GM12878 (cell line): ENCODE measurements at regions not wholly inside any gene's neighbourhood (a gene's known extent, or its start where the extent isn't known, plus 50 kb on each side); places are given as distances from the start of the nearest gene placed in this dataset.

Experiments used
- CREB1 ChIP-seq: IDR thresholded peaks from 2 replicates; pipeline ENCODE4 v1.6.1; 2012; ENCODE audit warnings: low read depth, mild to moderate bottlenecking, inconsistent platforms
- CTCF ChIP-seq, 3 experiments: IDR thresholded peaks in 2 of 3; conservative IDR thresholded peaks in 1 of 3; 2 replicates each; pipeline ENCODE4 v1.5.1; 2011; ENCODE audit warnings: low read depth in 3 of 3, low read length in 3 of 3, mild to moderate bottlenecking in 3 of 3, control low read depth in 2 of 3, moderate library complexity in 2 of 3, inconsistent platforms in 1 of 3, mixed read lengths in 1 of 3; ENCODE audit not compliant: control insufficient read depth in 2 of 3, insufficient read depth in 1 of 3; ENCODE audit errors: extremely low read depth in 1 of 3
- MLLT1 ChIP-seq: fragments of 450-650 bp; IDR thresholded peaks from 2 replicates; pipeline ENCODE4 v1.6.1; 2016; ENCODE audit warnings: mild to moderate bottlenecking
- PAX8 ChIP-seq: fragments of 450-650 bp; IDR thresholded peaks from 2 replicates; pipeline ENCODE4 v1.6.1; 2017; ENCODE audit warnings: mild to moderate bottlenecking, moderate library complexity
- POLR2A ChIP-seq: IDR thresholded peaks from 2 replicates; pipeline ENCODE4 v1.6.1; 2011; ENCODE audit warnings: low read depth, mild to moderate bottlenecking, low read length
- REST ChIP-seq: IDR thresholded peaks from 2 replicates; pipeline ENCODE4 v1.6.1; 2012; ENCODE audit warnings: mild to moderate bottlenecking, low read depth, low read length

GRCh38 chr9:120257483-120257882 is 322.5 kb downstream of the CDK5RAP2 start:
- TF ChIP-seq POLR2A (no peak), PAX8 (no peak), REST (no peak), CREB1 (no peak), MLLT1 (no peak), CTCF (IDR thresholded peaks at IDR 0.05 in 2 of 3, conservative IDR thresholded peaks at IDR 0.05 in 1 of 3; ENCODE audit: control insufficient read depth in 2 of 3, extremely low read depth in 1 of 3, insufficient read depth in 1 of 3, low read depth in 3 of 3, low read length in 3 of 3) (no peak)
